HepG2 (cell line): ENCODE measurements at regions not wholly inside any gene's neighbourhood (a gene's known extent, or its start where the extent isn't known, plus 50 kb on each side); places are given as distances from the start of the nearest gene placed in this dataset.

ENCODE experiments used
- ATAC-seq: fragments of 200-7000 bp; cut with Tn5 transposase; 3 replicates; pipeline ENCODE4 v1.9.1; 2020; ENCODE audit warnings: mild to moderate bottlenecking, moderate library complexity
- BruUV-seq: library from RNA; stranded (reverse); fragments of 400-500 nt; replicated peaks from 2 replicates; lab custom pipeline; 2021; lab: Mats Ljungman, UMichigan
- CTCF ChIA-PET: fragments of 300-600 bp; formaldehyde crosslinking; extraction: SDS; loops from one replicate; lab custom pipeline; 2021; ENCODE audit warnings: low total read pairs, inconsistent platforms, low intra/inter-chr PET ratio; lab: Yijun Ruan, JAX
- POLR2A ChIA-PET: fragments of 350-600 bp; sonication (Branson Sonifier 250); formaldehyde crosslinking; loops from one replicate; lab custom pipeline; 2020; ENCODE audit warnings: antibody characterized with exemption, inconsistent platforms; lab: Yijun Ruan, JAX
- DNase-seq: peaks from one replicate; pipeline ENCODE4 v3.0.0-alpha.2; 2015; ENCODE audit warnings: low spot score
- FAIRE-seq: peaks from 3 replicates; lab custom pipeline; 2011; peaks lifted over from hg19 to GRCh38; lab: Jason Lieb, UNC
- H2AFZ ChIP-seq: one replicate; pipeline ENCODE4 v1.6.1; 2011; ENCODE audit warnings: low read length, inconsistent platforms
- H3K27ac ChIP-seq: fragments of 300-600 bp; 3 replicates; pipeline ENCODE4 v1.8.0; 2011; ENCODE audit warnings: mixed run types, mild to moderate bottlenecking, mixed read lengths, low read length, inconsistent platforms; ENCODE audit not compliant: insufficient read depth; ENCODE audit errors: extremely low read length
- H3K27me3 ChIP-seq, 2 experiments: fragments of 200-600 bp in 1 of 2; 2 replicates in 1 of 2; 3 replicates in 1 of 2; pipeline versions ENCODE4 v1.6.0 to v1.8.0; 2011; ENCODE audit warnings: low read length in 2 of 2, mild to moderate bottlenecking in 2 of 2, moderate library complexity in 2 of 2, inconsistent platforms in 1 of 2; ENCODE audit not compliant: insufficient read depth in 2 of 2, control insufficient read depth in 1 of 2
- H3K36me3 ChIP-seq, 2 experiments: fragments of 200-600 bp in 1 of 2; replicated peaks in 1 of 2; 2 replicates in 1 of 2; 3 replicates in 1 of 2; pipeline versions ENCODE4 v1.5.1 to v1.8.0; 2011; ENCODE audit warnings: low read length in 2 of 2, inconsistent platforms in 1 of 2; ENCODE audit not compliant: insufficient read depth in 2 of 2, control insufficient read depth in 1 of 2
- H3K4me1 ChIP-seq: 2 replicates; pipeline ENCODE4 v1.5.1; 2012; ENCODE audit warnings: low read length, inconsistent platforms; ENCODE audit not compliant: insufficient read depth
- H3K4me2 ChIP-seq: 2 replicates; pipeline ENCODE4 v1.6.0; 2011; ENCODE audit warnings: low read depth, low read length, inconsistent platforms
- H3K4me3 ChIP-seq, 3 experiments: fragments of 200-600 bp in 1 of 3; sonication (generic), shearing (Covaris generic) in 1 of 3; replicated peaks in 1 of 3; 2 replicates each; pipeline ENCODE4 v1.5.1; 2011 to 2016; ENCODE audit warnings: low read length in 3 of 3, inconsistent platforms in 2 of 3, low read depth in 2 of 3, mild to moderate bottlenecking in 2 of 3, control low read depth in 1 of 3, mixed read lengths in 1 of 3; ENCODE audit not compliant: insufficient read depth in 1 of 3
- H3K79me2 ChIP-seq: one replicate; pipeline ENCODE4 v1.6.1; 2011; ENCODE audit warnings: low read length, inconsistent platforms; ENCODE audit not compliant: insufficient read depth
- H3K9ac ChIP-seq: 2 replicates; pipeline ENCODE4 v1.6.0; 2011; ENCODE audit warnings: mild to moderate bottlenecking, low read depth, low read length, inconsistent platforms; ENCODE audit not compliant: insufficient read depth
- H3K9me3 ChIP-seq: 2 replicates; pipeline ENCODE4 v1.5.1; 2012; ENCODE audit warnings: mild to moderate bottlenecking, low read length
- H4K20me1 ChIP-seq: 2 replicates; pipeline ENCODE4 v1.6.0; 2011; ENCODE audit warnings: inconsistent platforms, mild to moderate bottlenecking, low read length, moderate library complexity; ENCODE audit not compliant: insufficient read depth
- CBX1 ChIP-seq: IDR thresholded peaks from one replicate; pipeline ENCODE4 v1.6.1; 2016; ENCODE audit warnings: antibody characterized with exemption, low read depth
- FOXK1 ChIP-seq: sonication (generic); formaldehyde crosslinking; IDR thresholded peaks from 2 replicates; pipeline ENCODE4 v1.4.0; 2020; ENCODE audit warnings: low read depth, missing genetic modification reagents, borderline replicate concordance
- KDM5B ChIP-seq: sonication (generic); formaldehyde crosslinking; IDR thresholded peaks from 2 replicates; pipeline ENCODE4 v1.4.0; 2020; ENCODE audit warnings: missing genetic modification reagents, mild to moderate bottlenecking, borderline replicate concordance
- PCBP2 ChIP-seq: fragments of 200-400 bp; formaldehyde crosslinking; optimal IDR thresholded peaks from 2 replicates; pipeline ENCODE3; 2018; ENCODE audit warnings: low read length, low read depth; ENCODE audit not compliant: poor library complexity, severe bottlenecking
- RFX3 ChIP-seq: IDR thresholded peaks from 2 replicates; pipeline ENCODE4 v1.6.1; 2016; ENCODE audit warnings: missing biosample characterization, missing genetic modification reagents
- SNAPC2 ChIP-seq: sonication (generic); formaldehyde crosslinking; IDR thresholded peaks from 2 replicates; pipeline ENCODE4 v1.8.1; 2022; ENCODE audit warnings: mild to moderate bottlenecking, missing genetic modification reagents
- SOX13 ChIP-seq, 3 experiments: fragments of 450-650 bp in 1 of 3; sonication (generic) in 1 of 3; formaldehyde crosslinking in 1 of 3; IDR thresholded peaks in 2 of 3; conservative IDR thresholded peaks in 1 of 3; 2 replicates each; pipeline versions ENCODE4 v1.5.0 to v1.6.1; 2016 to 2020; ENCODE audit warnings: antibody characterized with exemption in 1 of 3, mild to moderate bottlenecking in 1 of 3, missing compliant biosample characterization in 1 of 3, missing genetic modification reagents in 1 of 3, moderate library complexity in 1 of 3
- TBX3 ChIP-seq: fragments of 450-650 bp; IDR thresholded peaks from 2 replicates; pipeline ENCODE4 v1.6.1; 2017; ENCODE audit warnings: antibody characterized with exemption, mild to moderate bottlenecking, inconsistent platforms, borderline replicate concordance
- ZBTB8A ChIP-seq: sonication (generic); formaldehyde crosslinking; IDR thresholded peaks from 2 replicates; pipeline ENCODE4 v1.4.0; 2020; ENCODE audit warnings: mild to moderate bottlenecking, low read depth, missing genetic modification reagents, borderline replicate concordance
- ZC3H13 ChIP-seq: sonication (generic); formaldehyde crosslinking; IDR thresholded peaks from 2 replicates; pipeline ENCODE4 v1.8.1; 2023; ENCODE audit warnings: mild to moderate bottlenecking, missing genetic modification reagents, moderate library complexity
- ZNF503 ChIP-seq: sonication (generic); formaldehyde crosslinking; IDR thresholded peaks from 2 replicates; pipeline ENCODE4 v1.4.0; 2020; ENCODE audit warnings: missing genetic modification reagents
- ZNF547 ChIP-seq: sonication (generic); formaldehyde crosslinking; IDR thresholded peaks from 2 replicates; pipeline ENCODE4 v1.5.1; 2020; ENCODE audit warnings: mild to moderate bottlenecking, missing genetic modification reagents
- ZXDC ChIP-seq: sonication (generic); formaldehyde crosslinking; IDR thresholded peaks from 2 replicates; pipeline ENCODE4 v1.5.0; 2020; ENCODE audit warnings: mild to moderate bottlenecking, missing genetic modification reagents
- WGBS: methylation state at CpG from one replicate; pipeline ENCODE4 v1.1.6; 2017; ENCODE audit warnings: low lambda C conversion rate; 5-methylcytosine and 5-hydroxymethylcytosine counted together
- in situ Hi-C: cut with HindIII; loops from 2 replicates; pipeline ENCODE4 v1.10.0; 2017; ENCODE audit warnings: low pct_unique_long_range_greater_than_20kb; ENCODE audit not compliant: extremely low pct_ligation_motif_present
- intact Hi-C: fragments of 100-400 bp; cut with micrococcal nuclease; formaldehyde crosslinking; loops from one replicate; pipeline ENCODE4 v1.10.0; 2022; ENCODE audit not compliant: unreplicated experiment
- TF ChIP-seq, protein P1 (sequence below): sonication (generic); formaldehyde crosslinking; IDR thresholded peaks from 2 replicates; pipeline ENCODE4 v1.5.0; 2020; ENCODE audit warnings: missing genetic modification reagents

- no peak for TF ChIP-seq SOX13 (IDR thresholded peaks at IDR 0.05)
- TF ChIP-seq SOX13 (CRISPR knock-in tag; conservative IDR thresholded peaks at IDR 0.05 in 1 of 2, IDR thresholded peaks at IDR 0.05 in 1 of 2): no peak
- TF ChIP-seq FOXK1 (CRISPR knock-in tag): no peak
- no peak for TF ChIP-seq ZC3H13 (CRISPR knock-in tag)
- TF ChIP-seq ZNF547 (CRISPR knock-in tag): no peak
- no peak for TF ChIP-seq KDM5B (CRISPR knock-in tag)
- no peak for TF ChIP-seq RFX3 (CRISPR knock-in tag)
- TF ChIP-seq ZBTB8A: no peak
- no peak for TF ChIP-seq SNAPC2 (CRISPR knock-in tag)
- TF ChIP-seq, protein P1, sequence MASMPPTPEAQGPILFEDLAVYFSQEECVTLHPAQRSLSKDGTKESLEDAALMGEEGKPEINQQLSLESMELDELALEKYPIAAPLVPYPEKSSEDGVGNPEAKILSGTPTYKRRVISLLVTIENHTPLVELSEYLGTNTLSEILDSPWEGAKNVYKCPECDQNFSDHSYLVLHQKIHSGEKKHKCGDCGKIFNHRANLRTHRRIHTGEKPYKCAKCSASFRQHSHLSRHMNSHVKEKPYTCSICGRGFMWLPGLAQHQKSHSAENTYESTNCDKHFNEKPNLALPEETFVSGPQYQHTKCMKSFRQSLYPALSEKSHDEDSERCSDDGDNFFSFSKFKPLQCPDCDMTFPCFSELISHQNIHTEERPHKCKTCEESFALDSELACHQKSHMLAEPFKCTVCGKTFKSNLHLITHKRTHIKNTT (CRISPR knock-in tag): no peak
- TF ChIP-seq ZNF503 (CRISPR knock-in tag): no peak
- no peak for TF ChIP-seq ZXDC (CRISPR knock-in tag)
- no peak for TF ChIP-seq PCBP2
- no peak for TF ChIP-seq CBX1
- no peak for TF ChIP-seq TBX3
- ChIA-PET CTCF (no interaction called here), POLR2A (no interaction called here)
- no peak for ATAC-seq
- FAIRE-seq: no peak
- H3K4me3 ChIP-seq: no peak overlapping the region
- no peaks in the 10 kb centered on the region for H3K36me3 ChIP-seq
- no TSS peak for BruUV-seq
- no peaks in the 10 kb centered on the region for H3K9me3 ChIP-seq
- H4K20me1 ChIP-seq: no peaks in the 10 kb centered on the region
- H2AFZ ChIP-seq: no peak overlapping the region
- 16% methylated on average over 3 of the region's 3 CpGs for WGBS
- no peak overlapping the region for H3K9ac ChIP-seq
- intact Hi-C loops: no loop called here
- no peak overlapping the region for H3K27ac ChIP-seq
- H3K27me3 ChIP-seq: peaks cover 2 to 33% of the 10 kb centered on the region in 2 experiments
- H3K4me2 ChIP-seq: no peak overlapping the region
- H3K4me1 ChIP-seq: no peaks in the 10 kb centered on the region
- H3K79me2 ChIP-seq: no peaks in the 10 kb centered on the region
- no peak for DNase-seq
- in situ Hi-C loops: no loop called here
These were observed 241.1 kb upstream of the TOPAZ1 start for GRCh38 chr3:44000586-44000985.
